GM19328 (cell line): ENCODE measurements at regions not wholly inside any gene's neighbourhood (a gene's known extent, or its start where the extent isn't known, plus 50 kb on each side); places are given as distances from the start of the nearest gene placed in this dataset.

ENCODE experiments used
- ATAC-seq: cut with Tn5 transposase; IDR thresholded peaks from one replicate; pipeline ENCODE4 v1.9.1; 2021; ENCODE audit warnings: mild to moderate bottlenecking, moderate library complexity; ENCODE audit not compliant: unreplicated experiment

GRCh38 chr9:11457825-11458790, 845.3 kb upstream of the PTPRD start:
- no peak for ATAC-seq

- no peak for ATAC-seq
Measured at GRCh38 chr9:11469745-11470144, 856.9 kb upstream of the PTPRD start.

DNA sequence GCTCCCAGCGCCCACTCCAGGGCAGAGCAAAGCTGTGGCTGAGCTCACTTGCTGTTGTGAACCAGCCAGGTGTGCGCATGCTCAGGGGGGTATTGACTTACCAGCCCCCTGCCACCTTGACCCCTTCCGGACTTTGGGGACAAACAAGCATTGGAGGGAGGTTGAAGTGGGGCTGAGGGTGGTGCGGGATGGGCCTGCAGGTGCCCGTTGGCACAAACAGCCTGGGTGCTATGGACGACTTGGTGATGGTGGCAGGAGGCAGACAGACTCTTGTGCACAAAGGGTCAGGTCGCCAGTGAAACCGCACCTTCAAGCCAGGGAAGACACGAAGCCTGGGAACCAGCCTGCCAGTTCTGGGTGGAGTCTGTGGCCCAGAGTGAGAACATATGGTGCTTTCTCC, 858.5 kb upstream of the PTPRD start:
- ATAC-seq: no peak

DNA sequence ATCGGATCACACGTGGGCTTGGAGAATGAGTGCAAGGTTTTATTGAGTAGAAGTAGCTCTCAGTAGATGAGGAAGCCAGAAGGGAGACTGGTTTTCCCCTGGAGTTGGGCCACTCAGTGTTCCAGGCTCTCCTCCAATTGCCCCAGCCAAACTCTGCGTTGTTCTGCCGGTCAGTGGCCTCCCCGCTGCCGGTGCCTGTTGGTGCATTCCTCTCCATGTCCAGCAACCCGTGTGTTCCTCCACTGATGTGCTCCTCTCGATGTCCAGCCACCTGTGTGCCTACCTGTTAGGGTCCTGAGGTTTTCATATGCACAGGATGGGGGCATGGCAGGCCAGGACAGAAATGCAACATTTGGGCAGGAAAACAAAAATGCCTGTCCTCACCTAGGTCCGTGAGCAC, 888.0 kb upstream of the PTPRD start:
- no peak for ATAC-seq

- no peak for ATAC-seq
Measured at GRCh38 chr9:11506980-11507379, 894.2 kb upstream of the PTPRD start.

DNA sequence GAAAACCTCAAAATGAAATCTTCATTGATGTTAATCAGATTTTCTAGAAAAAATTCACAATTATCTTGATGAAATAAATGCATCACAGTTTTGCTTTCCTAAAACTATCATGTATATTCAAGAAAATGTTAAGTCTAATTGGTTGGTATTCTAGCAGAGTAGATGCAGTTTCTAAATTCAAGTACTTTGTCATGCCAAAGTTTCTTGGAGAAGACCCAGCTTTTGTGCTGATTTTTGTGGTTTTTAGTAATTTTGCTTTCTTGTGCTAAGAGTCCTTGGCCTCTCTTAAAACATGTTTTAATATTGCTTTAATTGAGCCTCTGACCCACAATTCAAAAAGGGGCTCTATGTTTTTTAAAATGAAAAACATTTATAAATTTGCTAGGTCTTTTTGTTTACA, 924.8 kb upstream of the PTPRD start:
- ATAC-seq: no peak

GRCh38 chr9:11542781-11543180, 930.0 kb upstream of the PTPRD start:
- no peak for ATAC-seq

DNA sequence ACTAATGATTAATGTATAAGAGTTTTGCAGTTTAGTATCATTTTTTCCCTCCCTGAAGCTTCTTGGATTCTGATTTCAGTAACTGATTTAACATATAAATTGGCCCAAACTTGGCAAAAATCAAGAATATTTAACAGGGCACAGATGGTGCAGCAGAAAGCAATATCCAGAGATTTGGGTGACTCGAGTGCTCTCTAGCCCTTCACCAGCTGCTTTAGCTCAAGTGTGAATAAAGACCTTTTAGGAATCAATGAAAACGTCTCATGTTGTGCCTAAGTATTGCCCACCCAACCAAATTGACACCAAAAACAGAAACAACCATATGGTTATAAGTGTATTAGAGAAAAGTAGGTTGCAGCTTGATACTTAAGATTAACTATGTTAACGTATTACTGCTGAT, 933.4 kb upstream of the PTPRD start:
- no peak for ATAC-seq

- ATAC-seq: no peak
Measured at GRCh38 chr9:11549311-11549794, 936.6 kb upstream of the PTPRD start.

DNA sequence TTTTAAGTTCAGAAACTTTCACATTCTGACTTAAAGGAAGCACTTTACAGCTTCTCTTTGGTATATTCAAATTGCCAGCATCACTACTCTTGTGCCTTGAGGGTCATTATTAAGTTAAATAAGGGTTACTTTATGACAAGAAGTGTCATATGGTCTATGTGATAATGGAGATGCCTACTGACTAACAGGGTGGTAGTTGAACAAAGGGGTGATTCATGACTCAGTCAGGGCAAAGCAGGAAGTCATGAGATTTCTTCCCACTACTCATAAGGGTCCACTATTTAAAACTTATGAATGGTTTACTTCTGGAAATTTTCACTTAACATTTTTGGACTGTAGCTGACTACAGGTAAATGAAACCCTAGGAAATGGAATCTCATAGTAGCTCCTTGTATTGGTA, 938.3 kb upstream of the PTPRD start:
- ATAC-seq: no peak

- no peak for ATAC-seq
Measured at GRCh38 chr9:11558043-11558442, 945.2 kb upstream of the PTPRD start.

DNA sequence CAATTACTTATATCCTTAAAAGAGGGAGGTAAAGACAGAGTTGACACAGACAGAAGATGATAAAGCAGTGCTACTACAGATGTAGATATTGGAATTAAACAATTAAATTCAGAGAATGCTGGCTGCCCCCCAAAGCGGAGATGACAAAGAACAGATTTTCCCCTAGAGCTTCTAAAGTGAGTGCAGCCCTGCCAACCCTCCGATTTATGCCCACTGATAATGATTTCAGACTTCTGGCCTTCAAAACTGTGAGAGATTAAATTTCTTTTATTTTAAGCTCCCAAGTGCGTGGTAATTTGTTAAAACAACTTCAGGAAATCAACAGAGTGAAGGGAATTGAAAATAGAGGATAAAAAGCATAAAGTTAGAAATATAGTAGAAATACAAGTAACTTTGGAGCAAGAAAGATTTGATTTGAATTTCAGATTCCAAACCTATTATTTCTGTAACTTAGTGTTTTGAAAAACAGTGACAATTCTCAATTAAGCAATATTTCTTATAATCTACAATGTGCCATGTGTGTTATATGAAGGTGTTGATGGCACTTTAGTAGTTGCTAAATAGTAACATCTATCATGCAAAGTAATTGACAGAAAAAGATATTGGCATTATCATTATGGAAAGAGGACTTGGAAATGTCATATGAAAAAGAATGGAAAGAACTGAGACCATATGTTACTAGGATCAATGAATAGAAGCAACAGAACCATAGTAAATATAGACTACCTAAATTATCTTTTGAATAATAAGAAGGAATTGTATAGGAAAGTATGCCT, 946.4 kb upstream of the PTPRD start:
- no peak for ATAC-seq

- no peak for ATAC-seq
Measured at GRCh38 chr9:11577522-11577921, 964.7 kb upstream of the PTPRD start.

DNA sequence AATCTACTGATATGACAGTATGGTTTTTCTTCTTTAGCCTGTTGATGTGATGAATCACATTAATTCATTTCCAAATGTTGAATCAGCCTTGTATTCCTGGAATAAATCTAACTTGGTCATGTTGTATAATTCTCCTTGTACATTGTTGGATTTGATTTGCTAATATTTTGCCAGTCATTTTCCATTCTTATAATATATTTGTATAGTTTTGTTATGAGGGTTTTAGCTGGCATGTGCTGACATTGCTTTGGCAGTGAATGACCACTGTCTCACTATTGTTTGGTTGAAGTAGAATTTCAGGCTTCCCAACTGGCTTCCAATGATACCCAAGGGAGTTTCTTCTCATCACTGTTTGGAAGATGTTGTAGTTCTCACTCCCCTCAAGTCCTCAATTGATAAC, 983.0 kb upstream of the PTPRD start:
- no peak for ATAC-seq

GRCh38 chr9:11618241-11618805, 1005.5 kb upstream of the PTPRD start:
- no peak for ATAC-seq

- ATAC-seq: no peak
Measured at GRCh38 chr9:11632691-11633090, 1019.9 kb upstream of the PTPRD start.

DNA sequence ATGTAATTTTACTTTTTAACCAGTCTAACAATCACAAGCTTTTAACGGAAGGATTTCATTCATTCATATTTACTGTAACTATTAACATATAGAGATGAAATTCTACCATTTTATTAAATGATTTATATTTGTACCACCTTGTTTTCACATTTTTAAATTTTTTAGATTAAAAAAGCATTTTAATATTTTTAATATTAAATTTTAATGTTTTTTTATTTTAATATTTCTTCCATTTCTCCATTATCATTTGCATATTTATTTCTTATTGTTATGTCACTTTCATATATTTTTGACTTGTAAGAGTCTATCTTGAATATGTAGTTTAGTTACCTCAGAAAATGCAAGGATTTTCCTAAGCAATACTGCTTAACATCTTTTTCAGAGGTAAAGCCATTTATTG, 1034.0 kb upstream of the PTPRD start:
- ATAC-seq: no peak

DNA sequence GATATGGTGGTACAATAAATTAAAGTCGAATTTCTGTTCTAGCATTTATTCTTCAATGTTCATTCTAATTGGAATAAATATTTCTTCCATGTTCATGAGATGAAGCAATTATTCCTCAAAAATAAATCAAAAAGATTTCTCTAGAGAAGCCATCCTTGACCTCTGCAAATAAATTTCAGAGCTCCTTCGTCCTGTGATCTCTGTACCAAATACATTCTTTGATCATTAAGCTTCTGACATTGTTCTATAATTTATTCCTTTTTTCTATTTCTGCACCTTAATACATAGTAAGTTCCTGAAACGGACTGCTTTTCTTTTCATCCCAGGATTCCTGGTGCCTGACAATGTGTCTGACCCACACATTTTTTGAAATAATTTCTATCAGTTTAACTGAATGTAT, 1039.3 kb upstream of the TYRP1 start:
- ATAC-seq: no peak

- ATAC-seq: no peak
Measured at GRCh38 chr9:11663913-11664312, 1029.3 kb upstream of the TYRP1 start.

- no peak for ATAC-seq
Measured at GRCh38 chr9:11676821-11677220, 1016.4 kb upstream of the TYRP1 start.

DNA sequence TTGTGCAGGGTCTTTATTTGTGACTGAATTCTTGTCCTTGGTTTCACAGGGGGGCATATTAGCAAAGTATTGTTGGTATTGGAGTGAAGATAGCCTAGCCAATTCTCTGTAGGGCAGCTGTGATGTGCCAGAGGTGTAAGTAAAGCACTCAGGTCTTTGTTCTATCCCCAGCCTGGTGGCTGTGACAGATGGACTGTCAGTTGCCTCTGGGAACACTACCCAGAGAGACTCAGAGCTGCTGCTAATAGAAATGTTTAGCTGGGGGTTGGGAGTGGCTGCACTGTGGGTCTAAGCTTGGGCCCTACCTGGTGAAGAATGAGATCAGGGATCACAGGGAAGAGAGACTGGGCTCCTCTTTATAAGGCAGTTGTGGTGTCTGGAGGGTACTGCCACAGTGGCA, 1006.5 kb upstream of the TYRP1 start:
- no peak for ATAC-seq

DNA sequence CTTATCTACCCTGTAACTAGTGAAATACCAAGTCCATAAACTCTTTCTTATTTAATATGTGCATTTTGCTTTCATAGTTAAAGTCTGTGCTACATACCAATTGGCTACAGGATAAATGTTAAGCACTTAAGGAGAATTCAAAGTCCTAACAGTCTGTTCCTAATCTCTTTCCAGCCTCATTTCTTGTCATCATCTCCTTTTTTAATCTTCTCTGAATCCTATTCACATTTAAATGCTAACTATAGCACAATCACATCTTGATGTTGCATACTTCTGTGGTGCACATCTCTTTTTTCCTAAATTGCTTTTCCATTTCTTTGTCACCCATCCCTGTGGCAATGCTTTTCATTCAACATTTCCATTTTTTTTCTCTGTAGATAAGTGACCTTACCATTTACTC, 996.1 kb upstream of the TYRP1 start:
- no peak for ATAC-seq
